ENCODE measurements at regions not wholly inside any gene's neighbourhood (a gene's known extent, or its start where the extent isn't known, plus 50 kb on each side); places are given as distances from the start of the nearest gene placed in this dataset.

- Mint-ChIP-seq H3K4me1 (ENCODE audit: low read depth) (no peaks in the 10 kb centered on the region), H3K36me3 (ENCODE audit: low read depth) (no peaks in the 10 kb centered on the region), H3K27ac (no peak overlapping the region), H3K9me3 (peaks cover 52% of the 10 kb centered on the region), H3K4me3 (no peak overlapping the region), H3K27me3 (no peaks in the 10 kb centered on the region)
- intact Hi-C loops (cut with micrococcal nuclease) = no loop called here
These were observed 273.1 kb downstream of the PCDH20 start for GRCh38 chr13:61142506-61142905.

- Mint-ChIP-seq H3K9me3 (peaks cover 25% of the 10 kb centered on the region), H3K27ac (no peak overlapping the region), H3K36me3 (ENCODE audit: low read depth) (no peaks in the 10 kb centered on the region), H3K27me3 (no peaks in the 10 kb centered on the region), H3K4me1 (ENCODE audit: low read depth) (no peaks in the 10 kb centered on the region), H3K4me3 (no peak overlapping the region)
- intact Hi-C loops (cut with micrococcal nuclease) = no loop called here
These were observed 276.8 kb downstream of the PCDH20 start for GRCh38 chr13:61138857-61139256.

DNA sequence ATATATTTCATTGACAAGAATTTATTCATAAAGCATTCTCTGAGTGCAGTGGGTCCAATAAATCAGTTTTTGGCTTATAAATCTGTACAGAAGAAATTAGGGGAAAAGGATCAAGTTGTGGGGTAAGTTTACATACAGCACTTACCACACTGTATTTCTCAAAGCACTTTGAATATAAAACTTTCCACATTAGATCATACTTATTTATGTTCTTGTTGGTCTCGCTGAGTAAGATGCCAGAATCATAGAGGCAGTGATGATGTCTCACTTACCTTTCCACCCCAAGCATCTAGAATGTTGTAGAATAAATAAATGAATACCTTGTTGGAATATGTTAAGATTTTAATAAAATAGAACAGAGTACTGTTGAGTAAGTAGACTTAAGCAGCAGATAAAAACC is 279.1 kb downstream of the PCDH20 start:
- Mint-ChIP-seq H3K36me3 (ENCODE audit: low read depth) (no peaks in the 10 kb centered on the region), H3K4me3 (no peak overlapping the region), H3K27ac (no peak overlapping the region), H3K4me1 (ENCODE audit: low read depth) (no peaks in the 10 kb centered on the region), H3K27me3 (no peaks in the 10 kb centered on the region), H3K9me3 (peaks cover 3% of the 10 kb centered on the region)
- intact Hi-C loops (cut with micrococcal nuclease) = no loop called here

DNA sequence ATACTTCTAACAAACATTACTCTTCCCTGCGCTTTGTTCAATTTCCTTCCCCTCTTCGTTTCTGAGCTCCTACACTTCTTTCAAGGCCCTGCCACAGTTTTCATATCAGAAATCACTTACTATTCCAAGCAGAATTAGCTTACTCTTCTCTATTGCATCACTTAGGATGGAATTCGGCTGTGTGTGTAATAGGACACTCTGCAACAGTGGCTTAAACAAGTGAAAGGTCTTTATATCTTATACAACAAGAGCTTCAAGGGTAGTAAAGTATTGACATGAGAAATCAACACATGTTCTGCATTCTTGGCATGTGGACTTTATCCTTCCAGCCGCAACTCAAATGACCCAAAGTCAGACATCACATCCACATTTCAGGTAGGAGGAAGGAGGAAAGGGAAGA is 279.6 kb downstream of the PCDH20 start:
- Mint-ChIP-seq H3K4me3 (no peak overlapping the region), H3K27me3 (no peaks in the 10 kb centered on the region), H3K27ac (no peak overlapping the region), H3K36me3 (ENCODE audit: low read depth) (no peaks in the 10 kb centered on the region), H3K4me1 (ENCODE audit: low read depth) (no peaks in the 10 kb centered on the region), H3K9me3 (no peaks in the 10 kb centered on the region)
- intact Hi-C loops (cut with micrococcal nuclease) = no loop called here

DNA sequence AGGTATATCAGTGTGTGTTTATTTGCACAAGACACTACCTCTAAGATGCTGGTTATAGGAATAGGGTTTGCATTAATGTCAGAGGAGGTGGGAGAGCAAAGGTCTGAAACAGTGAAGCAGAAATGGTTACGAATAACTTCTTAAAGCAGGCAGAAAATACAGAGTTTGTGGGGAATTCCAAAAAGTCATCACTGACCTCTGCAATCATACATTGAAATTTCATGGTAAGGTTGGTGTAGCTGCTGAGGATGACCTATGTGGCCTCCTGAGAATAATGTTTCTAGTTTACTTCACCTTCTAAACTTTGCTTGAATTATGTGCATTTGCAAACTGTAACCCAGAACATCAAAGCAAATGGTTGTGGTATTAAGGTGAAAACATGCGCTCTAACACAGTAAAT is 280.1 kb downstream of the PCDH20 start:
- intact Hi-C loops (cut with micrococcal nuclease) = no loop called here
- Mint-ChIP-seq H3K27ac (no peak overlapping the region), H3K4me3 (no peak overlapping the region), H3K27me3 (no peaks in the 10 kb centered on the region), H3K4me1 (ENCODE audit: low read depth) (no peaks in the 10 kb centered on the region), H3K36me3 (ENCODE audit: low read depth) (no peaks in the 10 kb centered on the region), H3K9me3 (no peaks in the 10 kb centered on the region)

GRCh38 chr13:61128850-61129645 is 286.6 kb downstream of the PCDH20 start:
- Mint-ChIP-seq H3K36me3 (ENCODE audit: low read depth) (no peaks in the 10 kb centered on the region), H3K4me1 (ENCODE audit: low read depth) (no peaks in the 10 kb centered on the region), H3K27ac (no peak overlapping the region), H3K9me3 (no peaks in the 10 kb centered on the region), H3K27me3 (no peaks in the 10 kb centered on the region), H3K4me3 (no peak overlapping the region)
- intact Hi-C loops (cut with micrococcal nuclease) = no loop called here

- H3K4me1 Mint-ChIP-seq (ENCODE audit: low read depth) = no peaks in the 10 kb centered on the region
- intact Hi-C loops (cut with micrococcal nuclease) = no loop called here
These were observed 291.9 kb downstream of the PCDH20 start for GRCh38 chr13:61123538-61124289.

DNA sequence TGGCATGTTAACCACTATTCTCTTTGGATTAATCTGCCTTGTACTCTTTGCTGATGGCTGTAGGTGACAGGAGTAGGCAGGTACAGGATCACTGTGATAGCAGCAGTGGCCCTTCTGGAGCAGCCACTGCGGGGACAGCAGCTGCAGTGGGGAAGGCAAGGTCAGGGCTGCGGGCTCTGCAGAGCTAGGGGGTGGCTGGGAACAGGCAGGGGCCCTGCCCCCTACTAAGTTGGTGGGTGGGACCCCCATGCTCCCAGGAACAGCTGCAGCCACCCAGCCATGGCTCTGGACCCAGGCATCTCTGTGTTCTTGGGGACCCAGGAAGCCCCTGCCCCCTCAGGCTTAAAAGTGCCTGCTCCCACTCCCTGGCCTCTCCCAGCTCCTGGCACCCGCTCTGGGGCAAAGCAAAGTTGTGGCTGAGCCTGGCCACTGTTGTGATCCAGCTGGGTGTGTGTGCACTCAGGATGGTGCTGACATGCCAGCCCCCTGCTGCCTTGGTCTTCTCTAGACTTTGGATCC is 302.4 kb downstream of the PCDH20 start:
- Mint-ChIP-seq H3K36me3 (ENCODE audit: low read depth) (no peaks in the 10 kb centered on the region), H3K27ac (no peak overlapping the region), H3K4me3 (no peak overlapping the region), H3K27me3 (no peaks in the 10 kb centered on the region), H3K9me3 (peaks cover 26% of the 10 kb centered on the region), H3K4me1 (ENCODE audit: low read depth) (no peaks in the 10 kb centered on the region)
- intact Hi-C loops (cut with micrococcal nuclease) = no loop called here

More at GRCh38 chr13:61123538-61124289, 291.9 kb downstream of the PCDH20 start:
- Mint-ChIP-seq H3K27ac (no peak overlapping the region), H3K36me3 (ENCODE audit: low read depth) (no peaks in the 10 kb centered on the region), H3K27me3 (no peaks in the 10 kb centered on the region), H3K4me3 (no peak overlapping the region), H3K9me3 (peaks cover 21% of the 10 kb centered on the region)

DNA sequence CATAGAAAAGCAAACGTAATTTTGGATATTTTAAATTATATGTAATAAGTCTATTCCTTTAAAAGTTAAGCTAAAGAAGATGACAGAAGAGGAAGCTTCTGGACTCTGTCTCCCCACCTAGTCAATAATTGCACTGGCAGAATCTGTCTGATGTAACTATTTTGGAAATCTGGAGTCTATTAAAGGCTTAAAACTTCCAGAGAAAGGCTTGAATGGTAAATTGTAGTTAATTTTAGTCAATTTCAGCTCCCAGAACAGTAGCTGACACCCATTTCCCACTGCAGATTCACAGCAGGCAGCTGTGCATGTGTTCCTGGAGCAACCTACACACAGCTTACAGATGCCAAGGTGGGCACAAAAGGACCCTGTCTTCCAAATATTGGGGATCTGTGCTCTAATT is 304.1 kb downstream of the PCDH20 start:
- Mint-ChIP-seq H3K27me3 (no peaks in the 10 kb centered on the region), H3K4me1 (ENCODE audit: low read depth) (no peaks in the 10 kb centered on the region), H3K27ac (no peak overlapping the region), H3K4me3 (no peak overlapping the region), H3K9me3 (peaks cover 26% of the 10 kb centered on the region), H3K36me3 (ENCODE audit: low read depth) (no peaks in the 10 kb centered on the region)
- intact Hi-C loops (cut with micrococcal nuclease) = no loop called here

GRCh38 chr13:61110732-61111131 is 304.9 kb downstream of the PCDH20 start:
- Mint-ChIP-seq H3K27ac (no peak overlapping the region), H3K4me1 (ENCODE audit: low read depth) (no peaks in the 10 kb centered on the region), H3K9me3 (peaks cover 26% of the 10 kb centered on the region), H3K27me3 (no peaks in the 10 kb centered on the region), H3K4me3 (no peak overlapping the region), H3K36me3 (ENCODE audit: low read depth) (no peaks in the 10 kb centered on the region)
- intact Hi-C loops (cut with micrococcal nuclease) = no loop called here

GRCh38 chr13:61109741-61110140 is 305.9 kb downstream of the PCDH20 start:
- Mint-ChIP-seq H3K27me3 (no peaks in the 10 kb centered on the region), H3K4me1 (ENCODE audit: low read depth) (no peaks in the 10 kb centered on the region), H3K9me3 (peaks cover 21% of the 10 kb centered on the region), H3K27ac (no peak overlapping the region), H3K36me3 (ENCODE audit: low read depth) (no peaks in the 10 kb centered on the region), H3K4me3 (no peak overlapping the region)
- intact Hi-C loops (cut with micrococcal nuclease) = no loop called here

DNA sequence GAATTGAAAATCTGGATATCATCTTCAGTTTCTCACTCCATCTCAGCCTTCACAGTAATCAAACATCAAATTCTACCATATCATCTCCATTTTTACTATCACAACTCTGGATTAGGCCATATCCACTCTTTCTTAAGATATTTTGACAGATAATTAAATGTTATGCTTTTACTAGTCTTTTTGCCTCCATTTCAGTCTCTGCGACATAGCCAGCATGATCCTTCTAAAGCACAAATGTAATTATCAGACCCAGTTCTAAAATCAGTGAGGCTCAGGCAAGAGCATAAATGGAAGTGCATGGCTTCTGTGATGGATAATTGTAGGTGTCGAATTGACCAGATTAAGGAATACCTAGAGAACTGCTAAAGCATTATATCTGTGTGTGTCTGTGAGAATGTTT is 307.7 kb downstream of the PCDH20 start:
- Mint-ChIP-seq H3K36me3 (ENCODE audit: low read depth) (no peaks in the 10 kb centered on the region), H3K4me1 (ENCODE audit: low read depth) (no peaks in the 10 kb centered on the region)
- intact Hi-C loops (cut with micrococcal nuclease) = no loop called here

DNA sequence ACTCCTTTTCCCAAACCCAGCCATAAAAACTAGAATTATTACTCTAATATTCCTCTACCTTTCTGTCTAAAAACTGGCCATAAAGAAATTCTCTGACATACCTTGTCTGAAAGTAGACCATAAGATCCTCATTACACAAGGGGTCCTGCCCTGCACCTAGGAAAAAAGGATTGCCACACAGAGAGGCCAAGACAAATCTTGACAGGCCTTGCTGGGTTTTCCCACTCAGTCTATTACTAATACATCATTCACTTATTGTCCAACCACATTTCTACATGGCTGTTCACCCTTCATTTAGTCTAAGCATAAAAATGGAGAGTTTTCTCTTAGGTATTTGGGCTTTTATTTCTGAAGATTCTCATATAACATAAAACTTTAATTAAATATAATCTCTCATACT is 319.8 kb downstream of the PCDH20 start:
- H3K36me3 Mint-ChIP-seq (ENCODE audit: low read depth) = no peaks in the 10 kb centered on the region
- no peaks in the 10 kb centered on the region for H3K27me3 Mint-ChIP-seq
- H3K27ac Mint-ChIP-seq = no peak overlapping the region
- no peak overlapping the region for H3K4me3 Mint-ChIP-seq
- intact Hi-C loops (cut with micrococcal nuclease) = no loop called here
- H3K4me1 Mint-ChIP-seq (ENCODE audit: low read depth) = no peaks in the 10 kb centered on the region
- H3K9me3 Mint-ChIP-seq = peaks cover 44% of the 10 kb centered on the region

More for the DNA sequence above, 307.7 kb downstream of the PCDH20 start:
- Mint-ChIP-seq H3K27ac (no peak overlapping the region), H3K4me3 (no peak overlapping the region), H3K9me3 (peaks cover 4% of the 10 kb centered on the region), H3K27me3 (no peaks in the 10 kb centered on the region)

DNA sequence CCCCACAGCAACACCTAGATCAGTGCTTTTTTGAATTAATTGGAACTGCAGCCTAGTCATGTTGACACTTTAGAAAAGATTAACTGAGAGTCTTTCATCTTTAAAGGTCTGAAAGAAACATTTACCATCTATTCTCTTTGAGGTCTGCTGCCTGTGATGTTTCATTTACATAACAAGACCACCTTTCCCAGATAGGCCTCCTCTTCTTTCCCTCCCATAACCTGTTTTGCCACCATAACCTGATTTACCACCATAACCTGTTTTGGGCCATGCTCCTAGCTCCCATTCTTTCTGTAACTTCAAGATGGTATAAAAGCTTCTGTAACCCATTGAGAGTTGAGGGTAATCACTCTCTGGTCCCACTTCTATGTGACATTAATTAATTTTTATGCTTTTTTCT is 320.8 kb downstream of the PCDH20 start:
- intact Hi-C loops (cut with micrococcal nuclease) = no loop called here
- H3K27ac Mint-ChIP-seq = no peak overlapping the region

More for the DNA sequence above, 320.8 kb downstream of the PCDH20 start:
- Mint-ChIP-seq H3K36me3 (ENCODE audit: low read depth) (no peaks in the 10 kb centered on the region), H3K4me1 (ENCODE audit: low read depth) (no peaks in the 10 kb centered on the region), H3K27me3 (no peaks in the 10 kb centered on the region), H3K4me3 (no peak overlapping the region), H3K9me3 (peaks cover 47% of the 10 kb centered on the region)

Measured in dendritic cell treated with granulocyte-macrophage colony-stimulating factor and Interleukin-4, amounts not matched to agents 40 ng/mL and 50 ng/mL, for 4 days (primary cell).